Neuronal stem cell (in vitro differentiated cells): ENCODE measurements at regions not wholly inside any gene's neighbourhood (a gene's known extent, or its start where the extent isn't known, plus 50 kb on each side); places are given as distances from the start of the nearest gene placed in this dataset.

ENCODE experiments used
- DNase-seq: peaks from one replicate; pipeline ENCODE4 v3.0.0-alpha.2; 2013; ENCODE audit warnings: low spot score
- H2AFZ ChIP-seq: one replicate; pipeline ENCODE4 v1.6.1; 2013; ENCODE audit warnings: mild to moderate bottlenecking, low read length, inconsistent platforms
- H2AK5ac ChIP-seq: 2 replicates; pipeline ENCODE4 v1.6.1; 2013; ENCODE audit warnings: low read depth, mild to moderate bottlenecking, inconsistent platforms, low read length, moderate library complexity, mixed read lengths
- H2BK120ac ChIP-seq: 2 replicates; pipeline ENCODE4 v1.6.1; 2013; ENCODE audit warnings: low read depth, mild to moderate bottlenecking, inconsistent platforms, low read length, moderate library complexity, mixed read lengths
- H2BK12ac ChIP-seq: one replicate; pipeline ENCODE4 v1.6.1; 2013; ENCODE audit warnings: low read length, inconsistent platforms
- H2BK15ac ChIP-seq: 2 replicates; pipeline ENCODE4 v1.6.1; 2013; ENCODE audit warnings: mild to moderate bottlenecking, low read length, inconsistent platforms, mixed read lengths
- H2BK5ac ChIP-seq: one replicate; pipeline ENCODE4 v1.6.1; 2013; ENCODE audit warnings: inconsistent platforms, mild to moderate bottlenecking, low read length, moderate library complexity
- H3K14ac ChIP-seq: one replicate; pipeline ENCODE4 v1.6.1; 2013; ENCODE audit warnings: low read length, inconsistent platforms
- H3K18ac ChIP-seq: 2 replicates; pipeline ENCODE4 v1.6.1; 2013; ENCODE audit warnings: low read length, inconsistent platforms
- H3K23ac ChIP-seq: 2 replicates; pipeline ENCODE4 v1.6.1; 2013; ENCODE audit warnings: low read depth, mild to moderate bottlenecking, mixed read lengths, low read length, inconsistent platforms; ENCODE audit not compliant: poor library complexity
- H3K27ac ChIP-seq: replicated peaks from 3 replicates; pipeline ENCODE4 v1.5.1; 2013; ENCODE audit warnings: low read length, inconsistent platforms
- H3K27me3 ChIP-seq, 3 experiments: 2 replicates each; pipeline ENCODE4 v1.6.1; 2013; ENCODE audit warnings: low read length in 3 of 3, mild to moderate bottlenecking in 2 of 3, inconsistent platforms in 1 of 3, low read depth in 1 of 3, mixed read lengths in 1 of 3, moderate library complexity in 1 of 3; ENCODE audit not compliant: control insufficient read depth in 3 of 3, insufficient read depth in 3 of 3
- H3K36me3 ChIP-seq, 2 donors: replicated peaks in 1 of 2; 2 replicates each; pipeline ENCODE4 v1.6.1; 2013; ENCODE audit warnings: low read length in 2 of 2; ENCODE audit not compliant: control insufficient read depth in 2 of 2, insufficient read depth in 2 of 2
- H3K4ac ChIP-seq: 2 replicates; pipeline ENCODE4 v1.6.1; 2013; ENCODE audit warnings: inconsistent platforms, mild to moderate bottlenecking, low read length, moderate library complexity
- H3K4me1 ChIP-seq, 2 donors: 1 replicate in 1 of 2; 2 replicates in 1 of 2; pipeline ENCODE4 v1.6.1; 2013; ENCODE audit warnings: low read length in 2 of 2, low read depth in 1 of 2; ENCODE audit not compliant: control insufficient read depth in 2 of 2, insufficient read depth in 1 of 2
- H3K4me2 ChIP-seq: one replicate; pipeline ENCODE4 v1.6.1; 2013; ENCODE audit warnings: mild to moderate bottlenecking, low read length, inconsistent platforms; ENCODE audit not compliant: insufficient read depth, poor library complexity, severe bottlenecking
- H3K4me3 ChIP-seq, 2 donors: 2 replicates each; pipeline ENCODE4 v1.5.1; 2013; ENCODE audit warnings: low read length in 2 of 2, mild to moderate bottlenecking in 2 of 2, inconsistent platforms in 1 of 2, moderate library complexity in 1 of 2
- H3K79me1 ChIP-seq: one replicate; pipeline ENCODE4 v1.6.1; 2013; ENCODE audit warnings: low read depth, mild to moderate bottlenecking, inconsistent platforms, low read length, moderate library complexity
- H3K9ac ChIP-seq: one replicate; pipeline ENCODE4 v1.6.1; 2013; ENCODE audit warnings: mild to moderate bottlenecking, low read depth, low read length, inconsistent platforms; ENCODE audit not compliant: poor library complexity
- H3K9me3 ChIP-seq, 2 donors: replicated peaks in 1 of 2; 2 replicates each; pipeline versions ENCODE3 to v1.6.1; 2013; ENCODE audit warnings: low read length in 2 of 2, mild to moderate bottlenecking in 2 of 2, inconsistent platforms in 1 of 2, low read depth in 1 of 2, mixed read lengths in 1 of 2, moderate library complexity in 1 of 2; ENCODE audit not compliant: control insufficient read depth in 2 of 2, insufficient read depth in 1 of 2
- H4K8ac ChIP-seq: one replicate; pipeline ENCODE4 v1.6.1; 2013; ENCODE audit warnings: low read depth, mild to moderate bottlenecking, inconsistent platforms, low read length, moderate library complexity
- H4K91ac ChIP-seq: one replicate; pipeline ENCODE4 v1.6.1; 2013; ENCODE audit warnings: low read length, low read depth, mild to moderate bottlenecking, inconsistent platforms; ENCODE audit not compliant: poor library complexity
- WGBS, 2 donors: extraction: QIAGEN DNeasy Blood & Tissue Kit; methylation state at CpG; one replicate each; pipeline ENCODE4 v1.1.7; 2013; ENCODE audit warnings: missing lambda C conversion rate in 2 of 2, mixed read lengths in 1 of 2; ENCODE audit not compliant: insufficient read length in 2 of 2, insufficient replicate concordance in 1 of 2; ENCODE audit errors: extremely low coverage in 2 of 2; 5-methylcytosine and 5-hydroxymethylcytosine counted together

DNA sequence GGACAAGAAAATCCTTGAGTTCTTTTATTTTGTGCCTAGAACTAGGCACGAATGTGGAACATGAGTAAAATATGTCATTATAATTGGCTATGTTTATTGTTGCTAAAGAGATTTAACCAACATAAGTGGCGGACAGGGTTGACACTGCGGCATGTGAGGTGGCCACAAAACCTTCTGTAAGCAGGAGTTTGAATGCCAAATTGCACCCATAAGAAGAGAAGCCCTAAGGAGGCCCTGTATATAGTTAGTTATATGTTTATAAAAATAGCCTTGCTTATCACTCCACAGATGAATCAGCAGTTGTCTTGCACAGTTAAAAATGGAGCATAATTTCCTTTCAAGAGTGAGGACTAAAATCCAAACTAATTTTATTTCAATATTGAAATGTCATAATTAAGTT is 336.1 kb downstream of the GBA3 start:
- Histone ChIP-seq H3K79me1 (no peaks in the 10 kb centered on the region), H2BK5ac (no peak overlapping the region)
- no CpG with 5 or more reads among the region's 3 CpGs for WGBS, 2 donors

DNA sequence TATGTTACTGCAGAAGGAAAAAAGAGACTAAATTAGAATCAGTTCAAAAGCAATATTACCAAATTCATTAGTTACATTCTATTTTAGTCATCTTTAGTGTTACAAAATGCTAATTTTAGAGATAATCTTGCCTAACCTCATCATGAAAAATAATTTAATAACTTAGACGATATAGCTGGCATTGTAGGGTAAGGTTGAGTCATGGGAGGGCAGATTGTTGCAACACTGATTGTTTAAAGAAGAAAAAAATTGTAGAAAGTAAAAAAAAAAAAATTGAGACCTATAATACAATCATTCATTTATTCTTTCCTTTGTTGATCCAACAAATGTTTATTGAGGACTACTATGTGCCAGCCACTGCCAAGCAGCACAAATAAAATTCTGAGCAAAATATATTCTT is 330.9 kb downstream of the GBA3 start:
- H3K9me3 ChIP-seq, result no peaks in the 10 kb centered on the region
- peaks cover 2 to 15% of the 10 kb centered on the region in 2 donors for H3K4me1 ChIP-seq
- H3K4me3 ChIP-seq, result no peak overlapping the region
- no peak overlapping the region for H3K4me2 ChIP-seq
- no peaks in the 10 kb centered on the region for H3K27me3 ChIP-seq
- WGBS, 2 donors, result no CpG with 5 or more reads among the region's 1 CpG
- no peak overlapping the region for H3K14ac ChIP-seq
- no peaks in the 10 kb centered on the region for H3K79me1 ChIP-seq
- H2BK120ac ChIP-seq, result no peak overlapping the region
- H2BK12ac ChIP-seq, result no peak overlapping the region
- no peak overlapping the region for H3K9ac ChIP-seq
- H2AFZ ChIP-seq, result no peak overlapping the region
- no peak overlapping the region for H3K18ac ChIP-seq
- H2BK5ac ChIP-seq, result no peak overlapping the region
- H2BK15ac ChIP-seq, result no peak overlapping the region
- DNase-seq, result no peak
- H3K23ac ChIP-seq, result no peak overlapping the region
- no peak overlapping the region for H3K4ac ChIP-seq
- H3K27ac ChIP-seq, result no peak overlapping the region
- no peaks in the 10 kb centered on the region for H3K36me3 ChIP-seq
- no peak overlapping the region for H4K91ac ChIP-seq
- no peak overlapping the region for H2AK5ac ChIP-seq
- H4K8ac ChIP-seq, result no peak overlapping the region

More for the DNA sequence above, 336.1 kb downstream of the GBA3 start:
- Histone ChIP-seq H3K9me3 (no peaks in the 10 kb centered on the region), H4K8ac (no peak overlapping the region), H3K27me3 (no peaks in the 10 kb centered on the region), H3K4ac (no peak overlapping the region), H2AK5ac (no peak overlapping the region), H3K9ac (no peak overlapping the region), H3K27ac (no peak overlapping the region), H2BK15ac (no peak overlapping the region), H3K4me1 (no peaks in the 10 kb centered on the region), H3K14ac (no peak overlapping the region), H3K23ac (no peak overlapping the region), H3K18ac (no peak overlapping the region), H4K91ac (no peak overlapping the region), H2AFZ (no peak overlapping the region), H3K36me3 (no peaks in the 10 kb centered on the region), H3K4me3 (no peak overlapping the region), H2BK12ac (no peak overlapping the region), H3K4me2 (no peak overlapping the region), H2BK120ac (no peak overlapping the region)
- no peak for DNase-seq

DNA sequence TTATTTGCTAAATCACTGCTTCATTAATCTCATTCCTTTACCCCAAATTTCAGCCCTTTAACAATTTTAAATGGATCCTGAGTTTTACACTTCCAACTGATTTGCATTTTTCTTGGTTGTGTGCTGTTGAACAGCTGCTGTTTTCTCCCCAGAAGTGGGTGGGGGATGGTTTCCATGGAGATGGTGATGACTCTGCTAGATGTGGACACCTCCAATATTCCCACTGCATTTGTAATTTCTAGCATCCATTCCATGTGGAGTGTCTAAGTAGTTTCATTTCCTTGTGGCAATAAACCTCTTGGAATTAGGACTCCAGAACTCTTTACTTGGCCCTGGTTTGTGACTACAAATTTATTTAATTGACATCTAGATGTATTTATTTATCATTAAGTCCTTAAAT is 330.4 kb downstream of the GBA3 start:
- Histone ChIP-seq H3K14ac (no peak overlapping the region), H3K36me3 (no peaks in the 10 kb centered on the region), H3K79me1 (no peaks in the 10 kb centered on the region), H2BK12ac (no peak overlapping the region), H3K27ac (no peak overlapping the region), H4K91ac (no peak overlapping the region), H2BK5ac (no peak overlapping the region), H2BK15ac (no peak overlapping the region), H3K18ac (no peak overlapping the region), H3K9me3 (no peaks in the 10 kb centered on the region), H3K4ac (no peak overlapping the region), H2AK5ac (no peak overlapping the region), H2BK120ac (no peak overlapping the region), H3K4me1 (peaks cover 2 to 15% of the 10 kb centered on the region in 2 donors), H3K23ac (no peak overlapping the region), H3K4me2 (no peak overlapping the region), H3K9ac (no peak overlapping the region), H4K8ac (no peak overlapping the region), H3K27me3 (no peaks in the 10 kb centered on the region), H2AFZ (no peak overlapping the region), H3K4me3 (no peak overlapping the region)
- no peak for DNase-seq

DNA sequence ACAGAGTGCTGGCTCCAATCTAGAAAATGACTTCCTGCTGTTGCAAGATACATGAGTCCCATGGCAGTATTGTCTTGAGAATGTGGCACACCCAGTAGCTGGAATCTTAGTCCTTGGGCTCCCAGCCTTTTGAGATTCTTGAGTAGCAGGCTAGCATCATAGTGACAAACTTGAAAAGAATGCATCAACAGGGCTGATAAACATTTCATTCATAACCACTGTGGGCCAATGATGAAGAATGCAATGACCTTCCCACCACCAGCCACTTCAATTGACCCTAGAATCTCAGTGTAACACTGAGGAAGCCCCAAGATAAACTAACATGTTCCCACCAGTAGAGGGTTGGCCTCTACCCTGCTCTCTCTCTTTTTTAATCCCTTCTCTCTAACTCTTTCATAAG is 329.3 kb downstream of the GBA3 start:
- H3K79me1 ChIP-seq, result no peaks in the 10 kb centered on the region
- H3K9me3 ChIP-seq, result no peaks in the 10 kb centered on the region
- no peak overlapping the region for H3K4me2 ChIP-seq
- no peak overlapping the region for H3K4me3 ChIP-seq
- H3K14ac ChIP-seq, result no peak overlapping the region
- no peak overlapping the region for H2AK5ac ChIP-seq
- H2BK12ac ChIP-seq, result no peak overlapping the region
- H3K23ac ChIP-seq, result no peak overlapping the region
- H3K27ac ChIP-seq, result no peak overlapping the region
- H2AFZ ChIP-seq, result peak overlapping the region; percentile 15
- H3K4ac ChIP-seq, result no peak overlapping the region
- no peak overlapping the region for H2BK120ac ChIP-seq
- no peak overlapping the region for H2BK15ac ChIP-seq
- no peak overlapping the region for H2BK5ac ChIP-seq
- H3K27me3 ChIP-seq, result no peaks in the 10 kb centered on the region
- peaks cover 2 to 15% of the 10 kb centered on the region in 2 donors for H3K4me1 ChIP-seq
- DNase-seq, result no peak
- H3K9ac ChIP-seq, result no peak overlapping the region
- no peaks in the 10 kb centered on the region for H3K36me3 ChIP-seq
- no peak overlapping the region for H3K18ac ChIP-seq
- no peak overlapping the region for H4K8ac ChIP-seq
- H4K91ac ChIP-seq, result no peak overlapping the region
